A673 (cell line): ENCODE measurements at regions not wholly inside any gene's neighbourhood (a gene's known extent, or its start where the extent isn't known, plus 50 kb on each side); places are given as distances from the start of the nearest gene placed in this dataset.

Experiments
- CTCF ChIP-seq: fragments of 300-800, 200-600 bp; sonication (generic); conservative IDR thresholded peaks from 2 replicates; pipeline ENCODE4 v1.5.1; 2017; ENCODE audit warnings: low read depth, mild to moderate bottlenecking, antibody characterized with exemption, low read length, moderate library complexity, mixed read lengths
- EZH2 ChIP-seq: fragments of 200-600 bp; sonication (generic); IDR thresholded peaks from 2 replicates; pipeline ENCODE4 v1.6.1; 2017; ENCODE audit warnings: borderline replicate concordance, low read depth, mild to moderate bottlenecking, mixed read lengths, antibody characterized with exemption, low read length; ENCODE audit not compliant: poor library complexity, severe bottlenecking

- TF ChIP-seq CTCF, result no peak
- no peak for TF ChIP-seq EZH2
Measured at GRCh38 chr1:30545365-30545764, 178.0 kb downstream of the MATN1 start.
